ENCODE measurements at regions not wholly inside any gene's neighbourhood (a gene's known extent, or its start where the extent isn't known, plus 50 kb on each side); places are given as distances from the start of the nearest gene placed in this dataset.

DNA sequence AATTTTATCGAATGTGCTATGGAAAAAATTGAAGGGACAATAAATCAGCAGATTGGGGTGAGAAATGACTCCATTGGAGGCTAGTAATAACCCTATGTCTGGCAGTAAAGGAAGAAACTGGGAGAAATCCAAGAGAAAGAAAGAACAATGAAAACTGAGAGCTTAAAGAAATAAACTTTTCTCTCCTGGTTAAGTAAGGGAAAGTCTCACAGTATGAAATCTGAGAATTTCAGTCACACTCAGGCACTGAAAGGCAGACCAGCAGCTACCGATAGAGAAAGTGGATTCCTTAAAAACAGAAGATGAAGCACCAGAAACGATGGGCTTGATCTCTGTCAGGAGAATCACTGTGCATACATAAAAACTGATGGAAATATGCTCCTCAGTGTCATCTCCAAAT lies 404.2 kb downstream of the PLPP3 start:
- in situ Hi-C loops (cut with MboI; ENCODE audit: low pct_ligation_motif_present in 1 of 4, low pct_unique_long_range_greater_than_20kb in 1 of 4, low sequenced_read_pairs in 3 of 4): no loop called here
- WGBS, 2 donors (ENCODE audit: low coverage in 1 of 2): 78 to 79% methylated on average over 3 of the region's 3 CpGs

DNA sequence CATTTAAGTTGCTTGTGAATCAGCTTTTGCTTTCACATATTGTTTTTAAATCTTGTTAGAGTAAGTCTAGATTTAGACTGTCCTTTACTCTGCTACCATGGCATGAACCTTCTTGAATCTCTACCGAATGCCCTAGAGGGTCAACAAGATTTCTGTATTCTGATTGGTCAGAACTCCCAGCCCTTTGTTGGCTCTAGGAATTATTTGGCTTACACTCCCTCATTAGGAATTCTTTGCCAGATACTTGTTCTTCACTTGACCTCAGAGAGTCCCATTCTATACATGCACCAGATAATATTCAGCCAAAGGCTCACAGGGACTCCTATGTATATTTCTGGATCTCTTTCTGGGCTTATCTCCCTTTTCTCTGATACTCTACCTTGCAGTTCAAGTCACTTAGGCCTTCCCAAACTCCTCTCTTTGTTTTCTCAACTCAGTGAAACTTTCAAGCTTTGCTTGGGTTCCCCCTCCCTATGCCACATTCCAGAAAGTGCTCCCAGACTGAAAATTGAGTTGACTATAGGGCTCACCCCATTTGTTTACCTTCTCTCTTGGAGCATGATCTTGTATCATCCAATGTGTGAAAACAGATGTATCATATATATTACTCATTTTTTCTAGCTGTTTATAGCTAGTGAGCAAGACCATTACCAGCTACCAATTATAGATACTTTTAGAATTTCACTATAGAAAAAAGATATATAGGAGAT lies 405.0 kb downstream of the PLPP3 start:
- 70 to 89% methylated on average over 1 of the region's 1 CpG for WGBS, 2 donors (ENCODE audit: low coverage in 1 of 2)
- H3K4me1 ChIP-seq: no peaks in the 10 kb centered on the region
- in situ Hi-C loops (cut with MboI; ENCODE audit: low pct_ligation_motif_present in 1 of 4, low pct_unique_long_range_greater_than_20kb in 1 of 4, low sequenced_read_pairs in 3 of 4) (no loop called here), intact Hi-C loops (cut with DNase I; ENCODE audit: low total_unique reads) (no loop called here)
- H3K27me3 ChIP-seq: no peaks in the 10 kb centered on the region
- H3K36me3 ChIP-seq: no peaks in the 10 kb centered on the region
- DNase-seq: no peak
- TF ChIP-seq POLR2A (IDR thresholded peaks at IDR 0.05) (no peak), POLR2AphosphoS5 (IDR thresholded peaks at IDR 0.05) (no peak), EP300 (IDR thresholded peaks at IDR 0.05; ENCODE audit: low read depth) (no peak)
- TF ChIP-seq, protein P1, sequence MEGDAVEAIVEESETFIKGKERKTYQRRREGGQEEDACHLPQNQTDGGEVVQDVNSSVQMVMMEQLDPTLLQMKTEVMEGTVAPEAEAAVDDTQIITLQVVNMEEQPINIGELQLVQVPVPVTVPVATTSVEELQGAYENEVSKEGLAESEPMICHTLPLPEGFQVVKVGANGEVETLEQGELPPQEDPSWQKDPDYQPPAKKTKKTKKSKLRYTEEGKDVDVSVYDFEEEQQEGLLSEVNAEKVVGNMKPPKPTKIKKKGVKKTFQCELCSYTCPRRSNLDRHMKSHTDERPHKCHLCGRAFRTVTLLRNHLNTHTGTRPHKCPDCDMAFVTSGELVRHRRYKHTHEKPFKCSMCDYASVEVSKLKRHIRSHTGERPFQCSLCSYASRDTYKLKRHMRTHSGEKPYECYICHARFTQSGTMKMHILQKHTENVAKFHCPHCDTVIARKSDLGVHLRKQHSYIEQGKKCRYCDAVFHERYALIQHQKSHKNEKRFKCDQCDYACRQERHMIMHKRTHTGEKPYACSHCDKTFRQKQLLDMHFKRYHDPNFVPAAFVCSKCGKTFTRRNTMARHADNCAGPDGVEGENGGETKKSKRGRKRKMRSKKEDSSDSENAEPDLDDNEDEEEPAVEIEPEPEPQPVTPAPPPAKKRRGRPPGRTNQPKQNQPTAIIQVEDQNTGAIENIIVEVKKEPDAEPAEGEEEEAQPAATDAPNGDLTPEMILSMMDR (IDR thresholded peaks at IDR 0.05): no peak
- no peak overlapping the region for H3K4me3 ChIP-seq
- no peaks in the 10 kb centered on the region for H3K9me3 ChIP-seq
- H3K27ac ChIP-seq: no peak overlapping the region

More for the DNA sequence above, 404.2 kb downstream of the PLPP3 start:
- no peaks in the 10 kb centered on the region for H3K9me3 ChIP-seq
- H3K36me3 ChIP-seq: no peaks in the 10 kb centered on the region
- H3K27ac ChIP-seq: no peak overlapping the region
- no peak overlapping the region for H3K4me3 ChIP-seq
- TF ChIP-seq POLR2A (IDR thresholded peaks at IDR 0.05): no peak
- TF ChIP-seq POLR2AphosphoS5 (IDR thresholded peaks at IDR 0.05): no peak
- TF ChIP-seq, protein P1 (IDR thresholded peaks at IDR 0.05): no peak
- no peak for TF ChIP-seq EP300 (IDR thresholded peaks at IDR 0.05; ENCODE audit: low read depth)
- DNase-seq: no peak
- intact Hi-C loops (cut with DNase I; ENCODE audit: low total_unique reads): no loop called here
- H3K27me3 ChIP-seq: no peaks in the 10 kb centered on the region
- H3K4me1 ChIP-seq: peaks cover 0 to 4% (median 0%) of the 10 kb centered on the region in 4 donors

DNA sequence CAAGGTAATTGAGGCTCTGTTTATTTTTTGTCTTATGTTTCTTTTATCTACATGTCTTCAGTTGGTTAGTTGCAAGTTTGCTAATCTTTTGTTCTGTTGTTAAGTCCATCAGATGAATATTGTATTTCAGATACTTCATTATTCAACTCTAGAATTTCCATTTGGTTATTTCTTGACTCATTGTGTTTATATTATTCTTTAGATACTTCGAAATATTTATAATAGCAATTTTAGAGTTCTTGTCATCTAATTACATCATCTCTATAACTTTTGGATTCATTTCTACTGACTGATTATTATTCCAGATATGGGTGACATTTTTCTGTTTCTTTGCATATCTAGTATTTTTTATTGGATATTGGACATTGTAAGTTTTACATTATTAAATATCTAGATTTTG lies 405.6 kb downstream of the PLPP3 start:
- TF ChIP-seq POLR2A (IDR thresholded peaks at IDR 0.05) (no peak), EP300 (IDR thresholded peaks at IDR 0.05; ENCODE audit: low read depth) (no peak), POLR2AphosphoS5 (IDR thresholded peaks at IDR 0.05) (no peak)
- TF ChIP-seq, protein P1 (IDR thresholded peaks at IDR 0.05): no peak
- Histone ChIP-seq H3K27me3 (no peaks in the 10 kb centered on the region), H3K36me3 (no peaks in the 10 kb centered on the region), H3K27ac (no peak overlapping the region), H3K4me3 (no peak overlapping the region), H3K4me1 (no peaks in the 10 kb centered on the region), H3K9me3 (no peaks in the 10 kb centered on the region)
- in situ Hi-C loops (cut with MboI; ENCODE audit: low pct_ligation_motif_present in 1 of 4, low pct_unique_long_range_greater_than_20kb in 1 of 4, low sequenced_read_pairs in 3 of 4): no loop called here
- intact Hi-C loops (cut with DNase I; ENCODE audit: low total_unique reads): no loop called here
- no peak for DNase-seq
- 56 to 71% methylated on average over 1 of the region's 1 CpG for WGBS, 2 donors (ENCODE audit: low coverage in 1 of 2)

- H3K9me3 ChIP-seq: no peaks in the 10 kb centered on the region
- TF ChIP-seq POLR2AphosphoS5 (IDR thresholded peaks at IDR 0.05): no peak
- TF ChIP-seq EP300 (IDR thresholded peaks at IDR 0.05; ENCODE audit: low read depth): no peak
- TF ChIP-seq, protein P1 (IDR thresholded peaks at IDR 0.05): no peak
- no peak for TF ChIP-seq POLR2A (IDR thresholded peaks at IDR 0.05)
- H3K27me3 ChIP-seq: no peaks in the 10 kb centered on the region
- H3K4me3 ChIP-seq: no peak overlapping the region
- intact Hi-C loops (cut with DNase I; ENCODE audit: low total_unique reads): no loop called here
- in situ Hi-C loops (cut with MboI; ENCODE audit: low pct_ligation_motif_present in 1 of 4, low pct_unique_long_range_greater_than_20kb in 1 of 4, low sequenced_read_pairs in 3 of 4): no loop called here
- no peak overlapping the region for H3K27ac ChIP-seq
- no peaks in the 10 kb centered on the region for H3K36me3 ChIP-seq
- no peaks in the 10 kb centered on the region for H3K4me1 ChIP-seq
- DNase-seq: no peak
- whole genome bisulfite sequencing, 2 donors (ENCODE audit: low coverage in 1 of 2): 82% methylated on average over 1 of the region's 1 CpG; no CpG with 5 or more reads in 1 of the 2 donors
These were observed 407.7 kb downstream of the PLPP3 start for GRCh38 chr1:56171670-56172069.
